ENCODE measurements at regions not wholly inside any gene's neighbourhood (a gene's known extent, or its start where the extent isn't known, plus 50 kb on each side); places are given as distances from the start of the nearest gene placed in this dataset.

DNA sequence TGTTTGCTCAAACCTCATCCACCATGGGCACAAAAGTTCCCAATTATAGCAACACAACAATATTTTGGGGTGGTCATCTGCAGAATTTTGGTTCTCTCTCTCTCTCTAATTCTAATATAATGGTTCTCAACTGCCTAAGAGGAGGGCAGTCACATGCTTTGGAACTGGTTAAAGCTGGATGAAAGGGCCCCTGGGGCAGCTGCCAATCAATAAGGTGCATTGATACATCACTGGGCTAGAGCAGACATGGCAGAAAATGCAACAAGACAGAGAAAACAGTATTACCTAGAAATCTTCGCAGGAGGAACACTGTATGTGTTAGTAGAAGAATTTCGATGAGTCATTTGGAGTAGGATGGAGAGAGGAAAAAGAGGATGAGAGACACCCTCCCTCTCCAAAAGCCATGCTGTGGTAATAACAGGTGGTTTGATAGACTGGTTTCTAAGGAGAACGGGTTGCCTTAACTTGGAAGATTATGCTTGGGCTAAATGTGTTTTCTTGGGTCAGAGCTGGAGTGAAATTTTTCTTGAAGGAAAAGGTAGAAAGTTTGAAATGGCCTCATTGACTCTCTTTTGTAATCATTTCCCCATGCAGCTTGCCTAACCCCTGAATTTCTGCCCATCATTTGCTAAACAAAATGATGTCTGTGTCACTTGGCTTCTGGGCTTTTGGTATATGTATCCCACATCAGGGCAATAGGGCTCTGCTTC is 67.1 kb upstream of the HIF1A start:
- no peak for DNase-seq

DNA sequence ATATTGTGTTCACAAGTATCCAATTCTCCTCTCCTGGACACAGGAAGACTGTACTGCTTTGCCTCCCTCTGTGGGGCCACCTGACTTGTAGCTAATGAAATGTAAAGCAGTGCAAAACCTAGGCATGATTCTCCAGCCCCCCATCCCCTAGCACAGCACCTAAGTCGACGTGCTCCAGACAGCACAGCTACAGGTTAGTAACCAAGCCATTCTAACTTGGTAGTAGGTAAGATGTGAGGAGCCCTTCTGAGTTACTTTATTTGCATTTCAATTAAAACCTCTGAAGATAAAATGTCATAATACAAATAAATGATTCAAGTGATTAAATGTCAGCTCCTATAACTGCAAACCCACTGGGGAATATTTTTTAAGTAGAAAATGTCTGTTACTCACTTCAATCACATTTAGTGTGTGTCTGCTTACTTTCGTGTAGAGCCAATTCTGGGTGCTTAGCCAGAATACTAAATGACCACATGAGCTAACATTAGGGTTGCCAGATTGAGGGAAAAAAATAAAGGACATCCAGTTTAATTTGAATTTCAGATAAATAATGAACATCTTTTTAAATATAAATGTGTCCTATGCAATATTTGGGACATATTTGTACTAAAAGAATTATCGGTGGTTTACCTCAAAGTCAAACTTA is 64.8 kb upstream of the HIF1A start:
- no peak overlapping the region for H3K4me3 ChIP-seq
- H3K27me3 ChIP-seq (ENCODE audit: low read depth), result no peaks in the 10 kb centered on the region
- H3K27ac ChIP-seq, result no peak overlapping the region
- no peaks in the 10 kb centered on the region for H3K9me3 ChIP-seq
- ATAC-seq, result no peak
- intact Hi-C loops (cut with DNase I), result no loop called here
- H3K4me1 ChIP-seq, result no peaks in the 10 kb centered on the region
- TF ChIP-seq, protein P1, sequence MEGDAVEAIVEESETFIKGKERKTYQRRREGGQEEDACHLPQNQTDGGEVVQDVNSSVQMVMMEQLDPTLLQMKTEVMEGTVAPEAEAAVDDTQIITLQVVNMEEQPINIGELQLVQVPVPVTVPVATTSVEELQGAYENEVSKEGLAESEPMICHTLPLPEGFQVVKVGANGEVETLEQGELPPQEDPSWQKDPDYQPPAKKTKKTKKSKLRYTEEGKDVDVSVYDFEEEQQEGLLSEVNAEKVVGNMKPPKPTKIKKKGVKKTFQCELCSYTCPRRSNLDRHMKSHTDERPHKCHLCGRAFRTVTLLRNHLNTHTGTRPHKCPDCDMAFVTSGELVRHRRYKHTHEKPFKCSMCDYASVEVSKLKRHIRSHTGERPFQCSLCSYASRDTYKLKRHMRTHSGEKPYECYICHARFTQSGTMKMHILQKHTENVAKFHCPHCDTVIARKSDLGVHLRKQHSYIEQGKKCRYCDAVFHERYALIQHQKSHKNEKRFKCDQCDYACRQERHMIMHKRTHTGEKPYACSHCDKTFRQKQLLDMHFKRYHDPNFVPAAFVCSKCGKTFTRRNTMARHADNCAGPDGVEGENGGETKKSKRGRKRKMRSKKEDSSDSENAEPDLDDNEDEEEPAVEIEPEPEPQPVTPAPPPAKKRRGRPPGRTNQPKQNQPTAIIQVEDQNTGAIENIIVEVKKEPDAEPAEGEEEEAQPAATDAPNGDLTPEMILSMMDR (IDR thresholded peaks at IDR 0.05), result no peak
- no peaks in the 10 kb centered on the region for H3K36me3 ChIP-seq
- no peak for DNase-seq

More for the DNA sequence above, 67.1 kb upstream of the HIF1A start:
- H3K4me3 ChIP-seq, result no peak overlapping the region
- H3K4me1 ChIP-seq, result no peaks in the 10 kb centered on the region
- H3K27me3 ChIP-seq (ENCODE audit: low read depth), result no peaks in the 10 kb centered on the region
- no peak for ATAC-seq
- no peak overlapping the region for H3K27ac ChIP-seq
- H3K9me3 ChIP-seq, result no peaks in the 10 kb centered on the region
- intact Hi-C loops (cut with DNase I), result no loop called here
- TF ChIP-seq, protein P1 (IDR thresholded peaks at IDR 0.05), result no peak
- no peaks in the 10 kb centered on the region for H3K36me3 ChIP-seq

DNA sequence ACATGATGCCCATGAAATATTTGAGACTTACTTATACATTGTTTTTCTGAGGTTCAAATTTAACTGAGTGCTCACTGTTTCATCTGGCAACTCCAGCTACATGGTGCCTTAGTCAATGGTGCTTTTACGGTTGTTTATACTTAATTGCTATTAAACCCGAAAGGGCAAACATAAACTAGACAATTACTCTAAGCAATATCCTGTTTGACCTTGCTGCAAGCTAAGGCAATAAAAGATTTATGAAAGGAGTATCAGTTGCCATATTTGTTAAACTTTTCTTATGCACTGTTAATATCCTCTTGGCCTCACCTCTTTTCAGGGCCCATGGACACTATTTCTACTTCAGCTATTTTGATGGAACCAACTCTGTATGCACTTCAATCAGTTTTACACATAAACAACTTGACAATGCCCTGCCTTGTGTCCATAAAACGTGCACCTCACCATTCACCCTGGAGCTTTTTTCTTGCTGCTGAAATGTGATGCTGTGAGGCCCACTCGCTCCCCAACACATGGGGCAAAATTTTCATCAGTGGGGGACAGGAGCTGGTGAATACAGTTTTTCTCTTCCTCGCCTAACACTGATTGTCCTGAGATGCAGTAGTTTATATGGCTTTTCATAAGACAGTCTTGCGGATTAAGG is 64.1 kb upstream of the HIF1A start:
- TF ChIP-seq, protein P1 (IDR thresholded peaks at IDR 0.05), result no peak
- Histone ChIP-seq H3K36me3 (no peaks in the 10 kb centered on the region), H3K4me3 (no peak overlapping the region), H3K4me1 (no peaks in the 10 kb centered on the region), H3K27me3 (ENCODE audit: low read depth) (no peaks in the 10 kb centered on the region), H3K9me3 (no peaks in the 10 kb centered on the region), H3K27ac (no peak overlapping the region)
- DNase-seq (no peak), ATAC-seq (no peak)
- intact Hi-C loops (cut with DNase I), result no loop called here

DNA sequence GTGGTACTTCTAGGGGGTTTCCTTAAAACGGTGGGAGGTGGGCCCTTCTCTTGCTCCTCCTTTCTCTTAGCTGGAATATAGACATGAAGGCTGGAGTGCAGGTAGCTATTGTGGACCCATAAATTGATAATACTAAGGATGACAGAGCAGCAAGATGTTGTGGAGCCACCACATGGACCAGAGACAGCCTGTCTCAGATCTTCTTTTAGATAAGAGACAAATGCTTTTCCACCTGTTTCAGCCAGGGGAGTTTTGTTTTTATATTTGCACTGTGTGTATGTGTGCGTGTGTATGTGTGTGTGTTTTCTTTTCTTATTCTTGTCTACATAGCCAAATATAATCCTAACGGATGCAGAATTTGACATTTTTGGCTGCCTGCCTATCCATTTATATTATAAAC is 62.9 kb upstream of the HIF1A start:
- DNase-seq (no peak), ATAC-seq (no peak)
- no peak overlapping the region for H3K4me3 ChIP-seq
- TF ChIP-seq, protein P1 (IDR thresholded peaks at IDR 0.05), result no peak
- H3K27ac ChIP-seq, result no peak overlapping the region
- no peaks in the 10 kb centered on the region for H3K4me1 ChIP-seq
- H3K9me3 ChIP-seq, result no peaks in the 10 kb centered on the region
- no peaks in the 10 kb centered on the region for H3K27me3 ChIP-seq (ENCODE audit: low read depth)
- intact Hi-C loops (cut with DNase I), result no loop called here
- no peaks in the 10 kb centered on the region for H3K36me3 ChIP-seq

DNA sequence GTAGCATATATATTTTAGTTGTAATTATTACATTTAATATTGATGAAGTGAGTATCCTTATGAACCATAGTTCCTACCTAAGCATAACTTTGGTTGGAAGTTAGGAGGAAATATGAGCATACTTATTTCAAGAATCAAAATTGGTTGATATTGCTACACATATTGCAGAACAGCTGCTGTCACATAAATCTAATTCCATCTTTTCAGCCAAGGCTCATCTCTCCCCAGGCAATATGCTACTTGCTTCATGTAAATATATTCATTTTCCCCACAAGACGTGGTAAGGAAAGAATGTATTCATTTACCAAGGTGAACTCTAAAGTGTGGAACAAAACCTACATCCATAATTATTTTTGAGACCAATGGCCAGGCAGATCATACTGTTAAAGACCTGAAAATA is 62.5 kb upstream of the HIF1A start:
- no peak overlapping the region for H3K27ac ChIP-seq
- DNase-seq, result no peak
- TF ChIP-seq, protein P1 (IDR thresholded peaks at IDR 0.05), result no peak
- H3K9me3 ChIP-seq, result no peaks in the 10 kb centered on the region
- no peaks in the 10 kb centered on the region for H3K27me3 ChIP-seq (ENCODE audit: low read depth)
- H3K4me1 ChIP-seq, result no peaks in the 10 kb centered on the region
- intact Hi-C loops (cut with DNase I), result no loop called here
- no peaks in the 10 kb centered on the region for H3K36me3 ChIP-seq
- no peak overlapping the region for H3K4me3 ChIP-seq
- ATAC-seq, result no peak

Data from lower lobe of right lung (tissue), 2 donors.